GM12875 (cell line): ENCODE measurements at regions not wholly inside any gene's neighbourhood (a gene's known extent, or its start where the extent isn't known, plus 50 kb on each side); places are given as distances from the start of the nearest gene placed in this dataset.

ENCODE experiments used
- H3K4me3 ChIP-seq: one replicate; pipeline ENCODE4 v1.5.1; 2011; ENCODE audit warnings: low read depth, low read length, control low read depth
- TF ChIP-seq, protein P1 (sequence below): IDR thresholded peaks from 2 replicates; pipeline ENCODE4 v1.5.1; 2011; ENCODE audit warnings: low read depth, mild to moderate bottlenecking, control low read depth, inconsistent platforms, low read length, moderate library complexity, borderline replicate concordance; ENCODE audit not compliant: insufficient read depth

GRCh38 chr2:211174021-211174420 lies 617.6 kb downstream of the CPS1 start:
- TF ChIP-seq, protein P1, sequence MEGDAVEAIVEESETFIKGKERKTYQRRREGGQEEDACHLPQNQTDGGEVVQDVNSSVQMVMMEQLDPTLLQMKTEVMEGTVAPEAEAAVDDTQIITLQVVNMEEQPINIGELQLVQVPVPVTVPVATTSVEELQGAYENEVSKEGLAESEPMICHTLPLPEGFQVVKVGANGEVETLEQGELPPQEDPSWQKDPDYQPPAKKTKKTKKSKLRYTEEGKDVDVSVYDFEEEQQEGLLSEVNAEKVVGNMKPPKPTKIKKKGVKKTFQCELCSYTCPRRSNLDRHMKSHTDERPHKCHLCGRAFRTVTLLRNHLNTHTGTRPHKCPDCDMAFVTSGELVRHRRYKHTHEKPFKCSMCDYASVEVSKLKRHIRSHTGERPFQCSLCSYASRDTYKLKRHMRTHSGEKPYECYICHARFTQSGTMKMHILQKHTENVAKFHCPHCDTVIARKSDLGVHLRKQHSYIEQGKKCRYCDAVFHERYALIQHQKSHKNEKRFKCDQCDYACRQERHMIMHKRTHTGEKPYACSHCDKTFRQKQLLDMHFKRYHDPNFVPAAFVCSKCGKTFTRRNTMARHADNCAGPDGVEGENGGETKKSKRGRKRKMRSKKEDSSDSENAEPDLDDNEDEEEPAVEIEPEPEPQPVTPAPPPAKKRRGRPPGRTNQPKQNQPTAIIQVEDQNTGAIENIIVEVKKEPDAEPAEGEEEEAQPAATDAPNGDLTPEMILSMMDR = no peak
- H3K4me3 ChIP-seq = no peak overlapping the region

- TF ChIP-seq, protein P1 = no peak
- H3K4me3 ChIP-seq = no peak overlapping the region
Measured at GRCh38 chr2:211174631-211175030, 618.2 kb downstream of the CPS1 start.

GRCh38 chr2:211175956-211176355 lies 619.6 kb downstream of the CPS1 start:
- no peak overlapping the region for H3K4me3 ChIP-seq
- TF ChIP-seq, protein P1 = no peak

DNA sequence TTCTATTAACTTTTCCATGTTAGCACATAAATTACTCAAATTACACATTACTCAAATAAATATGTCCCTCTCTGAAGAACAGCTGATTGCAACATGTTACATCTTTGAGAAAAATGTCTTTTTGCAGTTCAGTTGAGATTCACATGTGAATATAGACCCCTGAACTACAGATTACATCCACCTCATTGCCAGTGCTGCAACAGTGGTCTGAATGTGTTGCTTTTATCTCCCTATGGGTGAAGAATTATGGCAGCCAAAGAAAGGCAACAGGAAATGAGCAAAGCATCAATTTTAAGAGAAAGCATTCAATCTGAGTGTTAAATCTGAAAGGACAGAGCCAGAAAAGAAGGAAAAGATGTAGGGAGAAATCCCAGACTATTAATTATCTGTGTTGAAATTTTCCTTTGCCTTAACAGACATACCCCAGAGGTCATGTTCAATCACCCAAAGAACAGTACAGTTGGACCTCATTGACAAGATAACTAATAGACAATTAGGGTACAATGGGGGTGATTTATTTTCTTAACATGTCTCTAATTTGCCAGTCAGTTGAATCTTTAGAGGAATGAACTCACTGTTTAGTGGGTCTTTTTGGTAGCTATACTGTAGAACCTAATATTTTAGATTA lies 620.2 kb downstream of the CPS1 start:
- TF ChIP-seq, protein P1 = no peak

DNA sequence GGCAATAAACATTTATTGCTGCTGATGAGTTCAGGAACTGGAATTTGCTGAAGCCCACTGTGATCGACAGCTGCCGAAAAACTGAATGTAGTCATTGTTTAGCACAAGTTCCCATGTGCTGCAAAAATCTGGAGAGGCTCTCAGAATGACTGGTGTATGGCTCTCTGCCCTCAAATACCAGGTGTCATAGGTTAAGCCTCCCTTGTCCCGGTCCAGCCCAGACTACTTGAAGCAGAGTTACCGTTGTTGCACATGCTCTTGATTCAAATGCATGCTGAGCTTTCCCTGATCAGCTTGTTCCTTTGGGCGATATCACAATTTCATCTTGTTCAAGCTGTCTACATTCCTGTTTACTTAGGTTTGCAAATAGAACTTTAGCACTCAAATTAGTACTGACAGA lies 625.2 kb downstream of the CPS1 start:
- TF ChIP-seq, protein P1 = no peak
- H3K4me3 ChIP-seq = no peak overlapping the region

More for the DNA sequence above, 620.2 kb downstream of the CPS1 start:
- H3K4me3 ChIP-seq = no peak overlapping the region

- TF ChIP-seq, protein P1 = no peak
- no peak overlapping the region for H3K4me3 ChIP-seq
Measured at GRCh38 chr2:211187602-211188001, 631.2 kb downstream of the CPS1 start.

- TF ChIP-seq, protein P1 = no peak
- no peak overlapping the region for H3K4me3 ChIP-seq
Measured at GRCh38 chr2:211203986-211204385, 647.6 kb downstream of the CPS1 start.
